Erythroblast (primary cell): ENCODE measurements at regions not wholly inside any gene's neighbourhood (a gene's known extent, or its start where the extent isn't known, plus 50 kb on each side); places are given as distances from the start of the nearest gene placed in this dataset.

ENCODE experiments used
- GATA1 ChIP-seq: IDR thresholded peaks from 2 replicates; pipeline ENCODE4 v1.6.1; 2011; ENCODE audit warnings: low read depth, mild to moderate bottlenecking, control low read depth, low read length, moderate library complexity
- POLR2A ChIP-seq: IDR thresholded peaks from 2 replicates; pipeline ENCODE4 v1.6.1; 2011; ENCODE audit warnings: mild to moderate bottlenecking, low read length

DNA sequence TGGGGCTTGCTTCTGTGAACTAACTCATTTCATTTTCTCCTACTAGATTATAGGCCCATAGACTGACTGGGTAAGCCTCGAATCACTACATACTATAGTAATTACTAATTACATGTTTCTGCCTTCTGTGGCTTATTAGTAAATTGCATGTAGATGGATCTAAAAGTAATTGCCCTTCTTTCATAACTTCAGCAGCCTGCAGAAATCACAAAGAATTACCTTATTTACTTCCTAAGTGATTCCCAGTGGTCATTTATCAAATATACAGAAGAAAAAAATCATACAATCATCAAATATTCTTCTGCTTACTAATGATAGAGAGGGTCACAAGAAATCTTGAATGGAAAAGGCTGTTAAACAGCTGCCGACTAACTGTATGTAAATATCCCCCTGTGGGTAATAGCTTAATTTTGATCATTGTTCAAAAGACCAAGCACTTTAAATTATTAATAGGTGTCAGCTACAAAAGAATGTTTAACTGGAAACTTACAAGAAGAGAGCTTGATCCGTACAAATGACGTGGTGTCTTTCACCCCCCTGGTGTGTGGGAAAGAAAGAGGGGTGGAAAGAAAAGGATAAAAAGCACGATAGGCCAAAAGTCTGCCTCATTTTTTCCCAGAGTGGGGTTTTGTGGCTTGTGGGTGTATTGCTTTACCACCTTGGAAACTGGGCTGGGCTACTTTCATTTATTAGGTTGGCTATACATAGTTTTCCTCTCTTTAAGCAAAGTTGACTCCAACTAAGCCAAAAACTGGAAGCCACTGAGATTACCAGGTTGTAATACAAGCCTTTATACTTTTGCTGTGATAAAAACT is 361.8 kb upstream of the ZMIZ1 start:
- TF ChIP-seq POLR2A: no peak
- TF ChIP-seq GATA1: no peak
